ENCODE measurements at regions not wholly inside any gene's neighbourhood (a gene's known extent, or its start where the extent isn't known, plus 50 kb on each side); places are given as distances from the start of the nearest gene placed in this dataset.

- Histone ChIP-seq H3K14ac (ENCODE audit: low read length in 2 of 2) (no peak overlapping the region), H2AFZ (ENCODE audit: low read depth, low read length) (no peak overlapping the region), H3K18ac (ENCODE audit: low read depth in 1 of 2, low read length in 2 of 2) (no peak overlapping the region), H2BK12ac (ENCODE audit: low read length in 2 of 2) (no peak overlapping the region), H3K4me3 (ENCODE audit: insufficient read depth in 1 of 2, low read depth in 1 of 2, low read length in 2 of 2) (no peak overlapping the region), H2AK5ac (ENCODE audit: low read length, severe bottlenecking) (no peak overlapping the region), H2BK120ac (ENCODE audit: low read depth, low read length) (no peak overlapping the region), H3K79me1 (replicated peaks; ENCODE audit: low read length, poor library complexity, severe bottlenecking) (no peaks in the 10 kb centered on the region), H3K9ac (ENCODE audit: low read length) (no peak overlapping the region), H2BK5ac (ENCODE audit: low read depth, low read length, poor library complexity, severe bottlenecking) (no peak overlapping the region), H3K4me1 (ENCODE audit: control insufficient read depth, insufficient read depth, low read depth, low read length) (no peaks in the 10 kb centered on the region), H3K36me3 (ENCODE audit: control insufficient read depth in 1 of 2, insufficient read depth in 2 of 2, low read depth in 1 of 2, low read length in 2 of 2) (no peaks in the 10 kb centered on the region), H3K4me2 (ENCODE audit: low read length, poor library complexity, severe bottlenecking) (no peak overlapping the region), H3K23ac (ENCODE audit: low read length in 2 of 2) (no peak overlapping the region), H2BK15ac (ENCODE audit: low read depth, poor library complexity, severe bottlenecking) (no peak overlapping the region), H3K9me3 (ENCODE audit: control insufficient read depth, low read length) (peaks cover 13% of the 10 kb centered on the region), H4K91ac (ENCODE audit: low read length) (no peak overlapping the region), H4K8ac (ENCODE audit: low read length) (no peak overlapping the region), H3K4ac (ENCODE audit: low read depth in 1 of 2, low read length in 2 of 2) (no peak overlapping the region), H3K27ac (ENCODE audit: low read length, poor library complexity, severe bottlenecking) (no peak overlapping the region), H3K27me3 (ENCODE audit: control insufficient read depth in 1 of 2, insufficient read depth in 1 of 2, low read length in 2 of 2) (peaks cover 4 to 13% of the 10 kb centered on the region in 2 experiments)
- DNase-seq = no peak
- 78% methylated on average over 12 of the region's 12 CpGs for WGBS
Measured at GRCh38 chr14:101200650-101201516, 297.4 kb upstream of the RTL1 start.

DNA sequence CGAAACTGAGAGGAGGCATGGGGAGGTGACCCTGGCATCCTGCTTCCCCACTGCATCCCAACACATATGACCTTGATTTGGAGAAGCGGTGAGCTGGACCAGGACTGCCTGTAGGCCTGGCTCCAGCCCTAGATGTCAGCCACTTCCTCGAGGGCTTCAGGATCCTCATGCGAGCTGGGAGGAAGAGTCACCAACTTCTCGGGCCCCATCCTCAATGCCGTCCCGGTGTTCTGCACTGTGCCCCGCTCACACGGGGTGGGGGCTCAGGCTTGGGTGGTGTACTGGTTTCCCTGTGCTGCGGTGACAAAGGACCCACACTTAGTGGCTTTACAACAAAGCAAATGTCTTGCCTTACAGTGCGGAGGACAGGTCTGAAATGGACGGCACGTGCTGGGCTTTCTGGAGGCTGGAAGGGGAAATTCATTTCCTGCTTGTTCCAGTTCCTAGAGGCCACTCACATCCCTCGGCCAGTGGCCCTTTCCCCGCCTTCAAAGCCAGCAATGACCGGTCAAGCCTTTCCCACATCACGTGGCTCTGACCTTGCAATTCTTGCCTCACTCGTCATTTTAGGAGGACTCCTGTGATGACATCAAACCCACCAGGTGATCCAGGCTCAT lies 298.1 kb upstream of the RTL1 start:
- Histone ChIP-seq H2BK12ac (ENCODE audit: low read length in 2 of 2) (no peak overlapping the region), H2BK15ac (ENCODE audit: low read depth, poor library complexity, severe bottlenecking) (no peak overlapping the region), H3K9ac (ENCODE audit: low read length) (no peak overlapping the region), H4K8ac (ENCODE audit: low read length) (no peak overlapping the region), H3K18ac (ENCODE audit: low read depth in 1 of 2, low read length in 2 of 2) (no peak overlapping the region), H4K91ac (ENCODE audit: low read length) (no peak overlapping the region), H3K36me3 (ENCODE audit: control insufficient read depth in 1 of 2, insufficient read depth in 2 of 2, low read depth in 1 of 2, low read length in 2 of 2) (no peaks in the 10 kb centered on the region), H3K4me3 (ENCODE audit: insufficient read depth in 1 of 2, low read depth in 1 of 2, low read length in 2 of 2) (no peak overlapping the region), H3K27me3 (ENCODE audit: control insufficient read depth in 1 of 2, insufficient read depth in 1 of 2, low read length in 2 of 2) (peaks cover 3 to 7% of the 10 kb centered on the region in 2 experiments), H3K14ac (ENCODE audit: low read length in 2 of 2) (no peak overlapping the region), H2BK120ac (ENCODE audit: low read depth, low read length) (no peak overlapping the region), H3K27ac (ENCODE audit: low read length, poor library complexity, severe bottlenecking) (no peak overlapping the region), H3K4me2 (ENCODE audit: low read length, poor library complexity, severe bottlenecking) (no peak overlapping the region), H2AK5ac (ENCODE audit: low read length, severe bottlenecking) (no peak overlapping the region), H3K23ac (ENCODE audit: low read length in 2 of 2) (no peak overlapping the region), H3K4me1 (ENCODE audit: control insufficient read depth, insufficient read depth, low read depth, low read length) (no peaks in the 10 kb centered on the region), H3K9me3 (ENCODE audit: control insufficient read depth, low read length) (peaks cover 20% of the 10 kb centered on the region), H3K79me1 (replicated peaks; ENCODE audit: low read length, poor library complexity, severe bottlenecking) (no peaks in the 10 kb centered on the region), H2BK5ac (ENCODE audit: low read depth, low read length, poor library complexity, severe bottlenecking) (no peak overlapping the region), H2AFZ (ENCODE audit: low read depth, low read length) (no peak overlapping the region), H3K4ac (ENCODE audit: low read depth in 1 of 2, low read length in 2 of 2) (no peak overlapping the region)
- DNase-seq = no peak
- 88% methylated on average over 18 of the region's 18 CpGs for whole genome bisulfite sequencing

DNA sequence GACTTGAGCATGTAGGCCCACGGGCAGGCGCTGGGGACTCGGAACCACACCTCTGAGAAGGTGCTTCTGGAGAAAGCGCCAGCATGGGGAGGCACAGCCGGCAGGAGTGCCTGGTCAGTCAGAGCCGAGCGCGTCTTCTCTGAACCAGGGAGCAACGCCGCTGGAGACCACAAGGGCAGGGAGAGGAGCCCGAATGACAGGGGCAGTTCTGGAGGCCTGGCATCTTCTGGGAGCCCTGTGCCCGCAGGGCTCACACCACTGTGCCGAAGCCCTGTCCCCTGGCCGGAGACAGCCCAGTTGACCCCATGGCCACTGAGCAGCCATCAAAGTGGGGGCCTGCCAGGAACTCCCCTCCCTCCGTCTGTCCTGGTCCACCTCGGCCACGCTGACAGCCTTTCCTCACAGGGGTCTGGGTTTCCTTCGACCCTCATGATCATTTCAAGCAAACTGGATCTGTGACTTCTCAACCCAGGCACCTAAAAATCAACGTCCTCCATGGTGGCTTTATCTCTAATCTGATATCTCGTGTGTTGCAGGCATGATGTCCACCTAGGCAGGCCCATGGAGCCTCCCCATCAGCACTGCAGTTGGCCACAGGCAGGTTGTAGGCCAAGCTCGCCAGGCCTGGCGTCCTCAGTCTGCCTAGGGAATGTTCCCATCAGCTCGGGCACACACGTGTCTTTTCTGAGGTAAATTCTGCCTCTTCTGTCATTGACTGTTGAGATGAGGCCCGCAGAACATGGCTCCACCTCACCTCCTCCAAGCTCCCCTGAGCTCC lies 299.3 kb upstream of the RTL1 start:
- DNase-seq = no peak
- Histone ChIP-seq H3K18ac (ENCODE audit: low read depth in 1 of 2, low read length in 2 of 2) (no peak overlapping the region), H3K4ac (ENCODE audit: low read depth in 1 of 2, low read length in 2 of 2) (no peak overlapping the region), H2BK15ac (ENCODE audit: low read depth, poor library complexity, severe bottlenecking) (no peak overlapping the region), H2AK5ac (ENCODE audit: low read length, severe bottlenecking) (no peak overlapping the region), H3K36me3 (ENCODE audit: control insufficient read depth in 1 of 2, insufficient read depth in 2 of 2, low read depth in 1 of 2, low read length in 2 of 2) (no peaks in the 10 kb centered on the region), H2AFZ (ENCODE audit: low read depth, low read length) (no peak overlapping the region), H4K8ac (ENCODE audit: low read length) (no peak overlapping the region), H2BK120ac (ENCODE audit: low read depth, low read length) (no peak overlapping the region), H3K4me1 (ENCODE audit: control insufficient read depth, insufficient read depth, low read depth, low read length) (no peaks in the 10 kb centered on the region), H3K79me1 (replicated peaks; ENCODE audit: low read length, poor library complexity, severe bottlenecking) (no peaks in the 10 kb centered on the region), H3K9me3 (ENCODE audit: control insufficient read depth, low read length) (peaks cover 24% of the 10 kb centered on the region), H3K14ac (ENCODE audit: low read length in 2 of 2) (no peak overlapping the region), H2BK12ac (ENCODE audit: low read length in 2 of 2) (no peak overlapping the region), H3K4me3 (ENCODE audit: insufficient read depth in 1 of 2, low read depth in 1 of 2, low read length in 2 of 2) (no peak overlapping the region), H3K27ac (ENCODE audit: low read length, poor library complexity, severe bottlenecking) (no peak overlapping the region), H2BK5ac (ENCODE audit: low read depth, low read length, poor library complexity, severe bottlenecking) (no peak overlapping the region), H4K91ac (ENCODE audit: low read length) (no peak overlapping the region), H3K27me3 (ENCODE audit: control insufficient read depth in 1 of 2, insufficient read depth in 1 of 2, low read length in 2 of 2) (no peaks in the 10 kb centered on the region), H3K9ac (ENCODE audit: low read length) (no peak overlapping the region), H3K4me2 (ENCODE audit: low read length, poor library complexity, severe bottlenecking) (no peak overlapping the region), H3K23ac (ENCODE audit: low read length in 2 of 2) (no peak overlapping the region)
- WGBS = 81% methylated on average over 25 of the region's 25 CpGs

GRCh38 chr14:101206556-101206955 lies 303.0 kb upstream of the RTL1 start:
- Histone ChIP-seq H3K36me3 (ENCODE audit: control insufficient read depth in 1 of 2, insufficient read depth in 2 of 2, low read depth in 1 of 2, low read length in 2 of 2) (no peaks in the 10 kb centered on the region), H3K27me3 (ENCODE audit: control insufficient read depth in 1 of 2, insufficient read depth in 1 of 2, low read length in 2 of 2) (no peaks in the 10 kb centered on the region), H3K4me2 (ENCODE audit: low read length, poor library complexity, severe bottlenecking) (no peak overlapping the region), H4K8ac (ENCODE audit: low read length) (no peak overlapping the region), H2BK5ac (ENCODE audit: low read depth, low read length, poor library complexity, severe bottlenecking) (no peak overlapping the region), H3K27ac (ENCODE audit: low read length, poor library complexity, severe bottlenecking) (no peak overlapping the region), H3K9ac (ENCODE audit: low read length) (no peak overlapping the region), H3K4me3 (ENCODE audit: insufficient read depth in 1 of 2, low read depth in 1 of 2, low read length in 2 of 2) (no peak overlapping the region), H3K4ac (ENCODE audit: low read depth in 1 of 2, low read length in 2 of 2) (no peak overlapping the region), H4K91ac (ENCODE audit: low read length) (no peak overlapping the region), H3K18ac (ENCODE audit: low read depth in 1 of 2, low read length in 2 of 2) (no peak overlapping the region), H2BK12ac (ENCODE audit: low read length in 2 of 2) (no peak overlapping the region), H2BK120ac (ENCODE audit: low read depth, low read length) (no peak overlapping the region), H2AFZ (ENCODE audit: low read depth, low read length) (no peak overlapping the region), H3K14ac (ENCODE audit: low read length in 2 of 2) (no peak overlapping the region), H3K4me1 (ENCODE audit: control insufficient read depth, insufficient read depth, low read depth, low read length) (no peaks in the 10 kb centered on the region), H2BK15ac (ENCODE audit: low read depth, poor library complexity, severe bottlenecking) (no peak overlapping the region), H2AK5ac (ENCODE audit: low read length, severe bottlenecking) (no peak overlapping the region), H3K23ac (ENCODE audit: low read length in 2 of 2) (no peak overlapping the region), H3K79me1 (replicated peaks; ENCODE audit: low read length, poor library complexity, severe bottlenecking) (no peaks in the 10 kb centered on the region), H3K9me3 (ENCODE audit: control insufficient read depth, low read length) (peaks cover 54% of the 10 kb centered on the region)
- no peak for DNase-seq
- WGBS = 79% methylated on average over 2 of the region's 3 CpGs
